Mesothelial cell of epicardium (in vitro differentiated cells): ENCODE measurements at regions not wholly inside any gene's neighbourhood (a gene's known extent, or its start where the extent isn't known, plus 50 kb on each side); places are given as distances from the start of the nearest gene placed in this dataset.

Experiments used
- DNase-seq, 2 experiments: peaks; one replicate each; pipeline ENCODE4 v3.0.0; 2021; ENCODE audit warnings: low spot score in 2 of 2; ENCODE audit not compliant: unreplicated experiment in 2 of 2
- H3K27ac Mint-ChIP-seq: 2 replicates; pipeline ENCODE4 v1.8.0; 2021; ENCODE audit warnings: mixed read lengths
- H3K27me3 Mint-ChIP-seq: 2 replicates; pipeline ENCODE4 v1.8.0; 2021; ENCODE audit warnings: low read depth, mixed read lengths
- H3K36me3 Mint-ChIP-seq: 2 replicates; pipeline ENCODE4 v1.8.0; 2021; ENCODE audit warnings: mixed read lengths
- H3K4me1 Mint-ChIP-seq: 2 replicates; pipeline ENCODE4 v1.8.0; 2021; ENCODE audit warnings: mixed read lengths
- H3K4me3 Mint-ChIP-seq: 2 replicates; pipeline ENCODE4 v1.8.0; 2021; ENCODE audit warnings: mild to moderate bottlenecking, moderate library complexity, mixed read lengths
- H3K9me3 Mint-ChIP-seq: 2 replicates; pipeline ENCODE4 v1.8.0; 2021; ENCODE audit warnings: mixed read lengths
- CTCF ChIP-seq: fragments of 200-600 bp; sonication (generic); IDR thresholded peaks from one replicate; pipeline ENCODE4 v1.5.0; 2021; ENCODE audit warnings: antibody characterized with exemption; ENCODE audit not compliant: unreplicated experiment

GRCh38 chr20:5471368-5471767, 139.4 kb downstream of the GPCPD1 start:
- no peak overlapping the region for H3K4me3 Mint-ChIP-seq
- H3K27me3 Mint-ChIP-seq: peaks cover 40% of the 10 kb centered on the region
- H3K36me3 Mint-ChIP-seq: no peaks in the 10 kb centered on the region
- no peak for TF ChIP-seq CTCF
- DNase-seq: no peak
- H3K27ac Mint-ChIP-seq: no peak overlapping the region
- no peaks in the 10 kb centered on the region for H3K9me3 Mint-ChIP-seq
- H3K4me1 Mint-ChIP-seq: no peaks in the 10 kb centered on the region

GRCh38 chr20:5470943-5471342, 139.9 kb downstream of the GPCPD1 start:
- H3K27ac Mint-ChIP-seq: no peak overlapping the region
- TF ChIP-seq CTCF: no peak
- no peaks in the 10 kb centered on the region for H3K4me1 Mint-ChIP-seq
- H3K36me3 Mint-ChIP-seq: no peaks in the 10 kb centered on the region
- H3K4me3 Mint-ChIP-seq: no peak overlapping the region
- H3K27me3 Mint-ChIP-seq: peaks cover 37% of the 10 kb centered on the region
- no peaks in the 10 kb centered on the region for H3K9me3 Mint-ChIP-seq
- no peak for DNase-seq

GRCh38 chr20:5470458-5470857, 140.3 kb downstream of the GPCPD1 start:
- no peak overlapping the region for H3K27ac Mint-ChIP-seq
- peaks cover 38% of the 10 kb centered on the region for H3K27me3 Mint-ChIP-seq
- no peak for DNase-seq
- H3K4me1 Mint-ChIP-seq: no peaks in the 10 kb centered on the region
- no peak overlapping the region for H3K4me3 Mint-ChIP-seq
- H3K36me3 Mint-ChIP-seq: no peaks in the 10 kb centered on the region
- TF ChIP-seq CTCF: no peak
- H3K9me3 Mint-ChIP-seq: no peaks in the 10 kb centered on the region

- Mint-ChIP-seq H3K9me3 (peaks cover 4% of the 10 kb centered on the region), H3K4me3 (no peak overlapping the region), H3K27ac (no peak overlapping the region), H3K4me1 (no peaks in the 10 kb centered on the region), H3K27me3 (peaks cover 37% of the 10 kb centered on the region), H3K36me3 (no peaks in the 10 kb centered on the region)
- TF ChIP-seq CTCF: no peak
- DNase-seq: no peak
Measured at GRCh38 chr20:5469111-5469510, 141.7 kb downstream of the GPCPD1 start.

GRCh38 chr20:5467086-5467485, 143.7 kb downstream of the GPCPD1 start:
- Mint-ChIP-seq H3K4me1 (no peaks in the 10 kb centered on the region), H3K4me3 (no peak overlapping the region), H3K36me3 (no peaks in the 10 kb centered on the region), H3K27me3 (peaks cover 45% of the 10 kb centered on the region), H3K27ac (no peak overlapping the region), H3K9me3 (peaks cover 4% of the 10 kb centered on the region)
- DNase-seq: no peak
- TF ChIP-seq CTCF: no peak

- Mint-ChIP-seq H3K36me3 (no peaks in the 10 kb centered on the region), H3K27me3 (peaks cover 52% of the 10 kb centered on the region), H3K4me3 (no peak overlapping the region), H3K27ac (no peak overlapping the region), H3K9me3 (peaks cover 14% of the 10 kb centered on the region), H3K4me1 (no peaks in the 10 kb centered on the region)
- no peak for DNase-seq
- TF ChIP-seq CTCF: no peak
Measured at GRCh38 chr20:5465604-5465927, 145.2 kb downstream of the GPCPD1 start.
